SU-DHL-6 (cell line): ENCODE measurements at regions not wholly inside any gene's neighbourhood (a gene's known extent, or its start where the extent isn't known, plus 50 kb on each side); places are given as distances from the start of the nearest gene placed in this dataset.

ENCODE experiments used
- EZH2phosphoT487 ChIP-seq: fragments of 200-600 bp; sonication (generic), shearing (Covaris generic); conservative IDR thresholded peaks from 2 replicates; pipeline ENCODE4 v1.6.1; 2018; ENCODE audit warnings: mild to moderate bottlenecking, antibody characterized with exemption, low read length, moderate library complexity, mixed read lengths
- TF ChIP-seq, protein P1 (sequence below): fragments of 200-600 bp; sonication (generic); IDR thresholded peaks from one replicate; pipeline ENCODE4 v1.5.1; 2017; ENCODE audit warnings: antibody characterized with exemption, mild to moderate bottlenecking, low read length, moderate library complexity; ENCODE audit not compliant: insufficient read depth, poor library complexity, severe bottlenecking

GRCh38 chr12:130216031-130216430, 53.8 kb downstream of the FZD10 start:
- TF ChIP-seq, protein P1, sequence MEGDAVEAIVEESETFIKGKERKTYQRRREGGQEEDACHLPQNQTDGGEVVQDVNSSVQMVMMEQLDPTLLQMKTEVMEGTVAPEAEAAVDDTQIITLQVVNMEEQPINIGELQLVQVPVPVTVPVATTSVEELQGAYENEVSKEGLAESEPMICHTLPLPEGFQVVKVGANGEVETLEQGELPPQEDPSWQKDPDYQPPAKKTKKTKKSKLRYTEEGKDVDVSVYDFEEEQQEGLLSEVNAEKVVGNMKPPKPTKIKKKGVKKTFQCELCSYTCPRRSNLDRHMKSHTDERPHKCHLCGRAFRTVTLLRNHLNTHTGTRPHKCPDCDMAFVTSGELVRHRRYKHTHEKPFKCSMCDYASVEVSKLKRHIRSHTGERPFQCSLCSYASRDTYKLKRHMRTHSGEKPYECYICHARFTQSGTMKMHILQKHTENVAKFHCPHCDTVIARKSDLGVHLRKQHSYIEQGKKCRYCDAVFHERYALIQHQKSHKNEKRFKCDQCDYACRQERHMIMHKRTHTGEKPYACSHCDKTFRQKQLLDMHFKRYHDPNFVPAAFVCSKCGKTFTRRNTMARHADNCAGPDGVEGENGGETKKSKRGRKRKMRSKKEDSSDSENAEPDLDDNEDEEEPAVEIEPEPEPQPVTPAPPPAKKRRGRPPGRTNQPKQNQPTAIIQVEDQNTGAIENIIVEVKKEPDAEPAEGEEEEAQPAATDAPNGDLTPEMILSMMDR = no peak
- TF ChIP-seq EZH2phosphoT487 = no peak
